ENCODE measurements at regions not wholly inside any gene's neighbourhood (a gene's known extent, or its start where the extent isn't known, plus 50 kb on each side); places are given as distances from the start of the nearest gene placed in this dataset.
"Not testable (repeated sequence)": the region's sequence is repeated elsewhere in the genome, so short reads cannot be mapped to it uniquely, and the experiment has no call there.

- ATAC-seq (ENCODE audit: low FRiP score), result no peak
These were observed 1668.7 kb downstream of the SUCLG1 start for GRCh38 chr2:82790206-82791021.

GRCh38 chr2:82789851-82790205 is 1669.3 kb downstream of the SUCLG1 start:
- no peak for TF ChIP-seq CTCF (IDR thresholded peaks at IDR 0.05)
- ATAC-seq (ENCODE audit: low FRiP score), result no peak
- no peak for DNase-seq (ENCODE audit: low spot score)

More at GRCh38 chr2:82790206-82791021, 1668.7 kb downstream of the SUCLG1 start:
- no peak for TF ChIP-seq CTCF (IDR thresholded peaks at IDR 0.05)
- no peak for DNase-seq (ENCODE audit: low spot score)

DNA sequence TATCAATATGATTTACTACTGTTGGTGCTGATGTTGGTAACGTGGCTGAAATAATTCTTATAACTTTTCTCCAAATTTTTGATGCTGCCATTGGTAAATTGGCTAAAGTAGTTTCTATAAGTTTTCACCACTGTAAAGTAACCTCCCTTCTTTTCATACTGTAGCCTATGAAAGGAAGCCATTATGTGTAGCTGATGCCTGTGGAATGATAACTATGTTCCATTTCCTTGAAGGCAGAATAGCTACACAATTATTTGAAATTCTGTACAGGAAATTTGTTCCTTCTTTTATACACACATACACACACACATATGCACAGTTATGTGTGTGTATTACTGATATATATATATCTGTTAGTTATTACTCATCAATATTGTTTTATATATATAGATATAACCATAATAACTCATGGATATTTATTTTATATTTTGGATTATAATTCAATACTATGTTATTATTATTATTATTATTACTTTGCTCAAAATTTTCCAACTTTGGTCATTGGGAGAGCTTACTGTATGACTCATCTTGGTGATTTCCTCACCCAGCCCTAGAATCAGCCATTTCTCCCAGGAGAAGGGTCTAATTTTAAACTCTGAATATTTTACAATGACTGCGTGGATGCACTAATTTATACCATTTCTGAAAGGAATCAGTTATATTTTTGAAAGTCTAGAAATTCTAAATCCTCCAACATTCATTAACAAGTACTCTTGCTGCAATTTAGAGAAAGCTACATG is 1677.7 kb downstream of the SUCLG1 start:
- ATAC-seq (ENCODE audit: low FRiP score), result no peak
- no peak for TF ChIP-seq CTCF (IDR thresholded peaks at IDR 0.05)
- DNase-seq (ENCODE audit: low spot score), result no peak

- ATAC-seq (ENCODE audit: low FRiP score), result no peak
- no peak for TF ChIP-seq CTCF (IDR thresholded peaks at IDR 0.05)
- DNase-seq (ENCODE audit: low spot score), result no peak
These were observed 1679.0 kb downstream of the SUCLG1 start for GRCh38 chr2:82780050-82780449.

DNA sequence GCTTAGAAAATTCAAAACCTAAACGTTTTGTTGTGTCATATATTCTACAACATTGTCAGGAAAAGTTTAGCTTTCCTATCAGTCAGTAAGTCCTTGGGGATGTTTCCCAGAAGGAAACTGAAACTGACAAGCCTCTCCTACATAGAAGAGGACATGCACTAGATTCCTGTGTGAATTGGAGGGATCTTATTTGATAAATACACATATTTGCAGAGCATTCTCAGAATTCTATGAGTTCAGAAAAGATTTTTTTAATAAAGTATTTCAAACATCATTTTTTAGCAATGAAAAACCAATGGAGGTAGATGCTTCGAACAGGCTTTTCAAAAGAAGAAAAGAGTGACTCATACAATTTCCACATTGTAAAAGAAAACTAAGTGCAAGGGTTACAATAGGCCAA is 1706.7 kb downstream of the SUCLG1 start:
- DNase-seq (ENCODE audit: low spot score) (no peak), ATAC-seq (ENCODE audit: low FRiP score) (no peak)
- no peak for TF ChIP-seq CTCF (IDR thresholded peaks at IDR 0.05)

GRCh38 chr2:82748653-82749052 is 1710.4 kb downstream of the SUCLG1 start:
- TF ChIP-seq CTCF (IDR thresholded peaks at IDR 0.05), result no peak
- DNase-seq (ENCODE audit: low spot score) (no peak), ATAC-seq (ENCODE audit: low FRiP score) (no peak)

DNA sequence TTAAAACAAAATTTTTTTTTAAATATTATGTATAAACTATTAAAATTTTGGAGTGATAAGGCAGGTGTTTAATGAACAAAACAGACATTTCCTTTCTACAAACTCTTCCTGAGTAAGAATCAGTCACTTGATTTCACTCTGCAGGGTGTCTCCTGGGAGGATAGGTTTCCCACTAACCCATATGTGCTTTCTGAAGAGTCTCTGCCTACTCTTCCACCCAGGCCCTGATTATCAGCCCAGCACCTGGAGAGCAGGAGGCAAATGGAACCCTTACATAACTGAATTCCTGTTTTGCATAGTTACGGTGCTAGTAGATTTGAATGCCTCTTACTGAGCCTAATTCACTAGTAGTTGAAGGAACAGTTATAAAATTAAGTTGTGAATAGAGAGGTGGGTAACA is 1718.6 kb downstream of the SUCLG1 start:
- DNase-seq (ENCODE audit: low spot score) (no peak), ATAC-seq (ENCODE audit: low FRiP score) (no peak)
- no peak for TF ChIP-seq CTCF (IDR thresholded peaks at IDR 0.05)

GRCh38 chr2:82737965-82738364 is 1721.1 kb downstream of the SUCLG1 start:
- DNase-seq (ENCODE audit: low spot score); ATAC-seq (ENCODE audit: low FRiP score): not testable (repeated sequence)

Data from omental fat pad (tissue), 3 donors.